Fibroblast of mammary gland (primary cell): ENCODE measurements at regions not wholly inside any gene's neighbourhood (a gene's known extent, or its start where the extent isn't known, plus 50 kb on each side); places are given as distances from the start of the nearest gene placed in this dataset.

ENCODE experiments used
- DNase-seq: peaks from one replicate; pipeline ENCODE4 v3.0.0-alpha.2; 2010; ENCODE audit warnings: low read depth
- H3K4me3 ChIP-seq: 2 replicates; pipeline ENCODE4 v1.5.1; 2011; ENCODE audit warnings: low read depth, mild to moderate bottlenecking, low read length, moderate library complexity; ENCODE audit not compliant: control insufficient read depth
- CTCF ChIP-seq: conservative IDR thresholded peaks from 2 replicates; pipeline ENCODE4 v1.5.1; 2011; ENCODE audit warnings: low read depth, low read length, inconsistent platforms; ENCODE audit not compliant: control insufficient read depth, insufficient read depth

GRCh38 chr9:23477908-23478307 is 348.1 kb downstream of the ELAVL2 start:
- no peak for DNase-seq
- TF ChIP-seq CTCF, result no peak
- no peak overlapping the region for H3K4me3 ChIP-seq

GRCh38 chr9:23483566-23483965 is 342.5 kb downstream of the ELAVL2 start:
- TF ChIP-seq CTCF, result no peak
- no peak for DNase-seq
- H3K4me3 ChIP-seq, result no peak overlapping the region

- no peak overlapping the region for H3K4me3 ChIP-seq
- peak; percentile 58 for DNase-seq
- peak; percentile 64 for TF ChIP-seq CTCF
Observed at GRCh38 chr9:23492126-23493002, 333.7 kb downstream of the ELAVL2 start.

- no peak for TF ChIP-seq CTCF
- DNase-seq, result no peak
- no peak overlapping the region for H3K4me3 ChIP-seq
Observed at GRCh38 chr9:23493219-23493618, 332.8 kb downstream of the ELAVL2 start.

- H3K4me3 ChIP-seq, result no peak overlapping the region
- DNase-seq, result no peak
- no peak for TF ChIP-seq CTCF
Observed at GRCh38 chr9:23496489-23497136, 329.4 kb downstream of the ELAVL2 start.

GRCh38 chr9:23497137-23497504 is 328.9 kb downstream of the ELAVL2 start:
- no peak for DNase-seq
- H3K4me3 ChIP-seq, result no peak overlapping the region
- TF ChIP-seq CTCF, result no peak

GRCh38 chr9:23502004-23502403 is 324.0 kb downstream of the ELAVL2 start:
- H3K4me3 ChIP-seq, result no peak overlapping the region
- TF ChIP-seq CTCF, result no peak
- DNase-seq, result no peak
